ENCODE measurements at regions not wholly inside any gene's neighbourhood (a gene's known extent, or its start where the extent isn't known, plus 50 kb on each side); places are given as distances from the start of the nearest gene placed in this dataset.
"Not testable (repeated sequence)": the region's sequence is repeated elsewhere in the genome, so short reads cannot be mapped to it uniquely, and the experiment has no call there.

- H3K27ac Mint-ChIP-seq; H3K4me3 ChIP-seq (ENCODE audit: low read length); H3K9me3 ChIP-seq (ENCODE audit: control insufficient read depth in 1 of 2, insufficient read depth in 1 of 2, low read length in 2 of 2); intact Hi-C loops (cut with DNase I, micrococcal nuclease); H3K9me3 Mint-ChIP-seq; POLR2A ChIA-PET; H3K4me1 Mint-ChIP-seq (ENCODE audit: low read depth); H3K36me3 Mint-ChIP-seq (ENCODE audit: low read depth); H3K27me3 ChIP-seq (ENCODE audit: control insufficient read depth in 1 of 2, insufficient read depth in 2 of 2, low read length in 2 of 2); CTCF ChIA-PET; H3K4me1 ChIP-seq (ENCODE audit: insufficient read depth, low read length); H3K36me3 ChIP-seq (ENCODE audit: insufficient read depth, low read length); H3K27ac ChIP-seq (ENCODE audit: low read depth in 1 of 2, low read length in 2 of 2); H3K27me3 Mint-ChIP-seq; ATAC-seq (ENCODE audit: poor library complexity); H3K4me3 Mint-ChIP-seq: not testable (repeated sequence)
- peak in 1 of 14 experiments; percentile 0 for DNase-seq
Observed at GRCh38 chr21:9361615-9362014, 1159.8 kb upstream of the TPTE start.

- H3K9me3 Mint-ChIP-seq; H3K4me1 ChIP-seq (ENCODE audit: insufficient read depth, low read length); H3K4me3 ChIP-seq (ENCODE audit: low read length); H3K36me3 ChIP-seq (ENCODE audit: insufficient read depth, low read length); H3K27ac Mint-ChIP-seq; CTCF ChIA-PET; H3K27ac ChIP-seq (ENCODE audit: low read depth in 1 of 2, low read length in 2 of 2); H3K36me3 Mint-ChIP-seq (ENCODE audit: low read depth); H3K4me3 Mint-ChIP-seq; POLR2A ChIA-PET; intact Hi-C loops (cut with DNase I, micrococcal nuclease); H3K27me3 Mint-ChIP-seq; H3K27me3 ChIP-seq (ENCODE audit: control insufficient read depth in 1 of 2, insufficient read depth in 2 of 2, low read length in 2 of 2); ATAC-seq (ENCODE audit: poor library complexity); H3K9me3 ChIP-seq (ENCODE audit: control insufficient read depth in 1 of 2, insufficient read depth in 1 of 2, low read length in 2 of 2); H3K4me1 Mint-ChIP-seq (ENCODE audit: low read depth): not testable (repeated sequence)
- peak in 3 of 14 experiments; percentile 0 to 5 (median 0) for DNase-seq
Observed at GRCh38 chr21:9362309-9362708, 1159.1 kb upstream of the TPTE start.

GRCh38 chr21:9365815-9366214, 1155.6 kb upstream of the TPTE start:
- H3K27me3 Mint-ChIP-seq; ATAC-seq (ENCODE audit: poor library complexity); H3K4me1 Mint-ChIP-seq (ENCODE audit: low read depth); H3K4me3 Mint-ChIP-seq; H3K4me1 ChIP-seq (ENCODE audit: insufficient read depth, low read length); H3K36me3 Mint-ChIP-seq (ENCODE audit: low read depth); intact Hi-C loops (cut with DNase I, micrococcal nuclease); H3K36me3 ChIP-seq (ENCODE audit: insufficient read depth, low read length); H3K27me3 ChIP-seq (ENCODE audit: control insufficient read depth in 1 of 2, insufficient read depth in 2 of 2, low read length in 2 of 2); H3K4me3 ChIP-seq (ENCODE audit: low read length); H3K27ac Mint-ChIP-seq; CTCF ChIA-PET; POLR2A ChIA-PET; H3K9me3 Mint-ChIP-seq; H3K27ac ChIP-seq (ENCODE audit: low read depth in 1 of 2, low read length in 2 of 2): not testable (repeated sequence)
- H3K9me3 ChIP-seq (ENCODE audit: control insufficient read depth in 1 of 2, insufficient read depth in 1 of 2, low read length in 2 of 2) = peaks cover 0 to 11% of the 10 kb centered on the region in 2 experiments
- peak in 1 of 14 experiments; percentile 3 for DNase-seq

GRCh38 chr21:9366578-9366977, 1154.8 kb upstream of the TPTE start:
- intact Hi-C loops (cut with DNase I, micrococcal nuclease); H3K9me3 Mint-ChIP-seq; H3K4me1 Mint-ChIP-seq (ENCODE audit: low read depth); H3K4me1 ChIP-seq (ENCODE audit: insufficient read depth, low read length); ATAC-seq (ENCODE audit: poor library complexity); H3K36me3 ChIP-seq (ENCODE audit: insufficient read depth, low read length); H3K27ac Mint-ChIP-seq; H3K27me3 Mint-ChIP-seq; DNase-seq; H3K27me3 ChIP-seq (ENCODE audit: control insufficient read depth in 1 of 2, insufficient read depth in 2 of 2, low read length in 2 of 2); CTCF ChIA-PET; H3K27ac ChIP-seq (ENCODE audit: low read depth in 1 of 2, low read length in 2 of 2); H3K36me3 Mint-ChIP-seq (ENCODE audit: low read depth); H3K4me3 Mint-ChIP-seq; H3K4me3 ChIP-seq (ENCODE audit: low read length); POLR2A ChIA-PET: not testable (repeated sequence)
- peaks cover 0 to 11% of the 10 kb centered on the region in 2 experiments for H3K9me3 ChIP-seq (ENCODE audit: control insufficient read depth in 1 of 2, insufficient read depth in 1 of 2, low read length in 2 of 2)

Measured in CD4-positive, alpha-beta T cell (primary cell).